Left hindlimb (tissue), 1 donor: ENCODE measurements at regions not wholly inside any gene's neighbourhood (a gene's known extent, or its start where the extent isn't known, plus 50 kb on each side); places are given as distances from the start of the nearest gene placed in this dataset.

Source experiments
- DNase-seq: peaks from one replicate; pipeline ENCODE4 v3.0.0-alpha.2; 2018

- DNase-seq: no peak
Measured at GRCh38 chr12:58602736-58603135, 317.6 kb downstream of the LRIG3 start.

GRCh38 chr12:58607805-58608204, 312.5 kb downstream of the LRIG3 start:
- no peak for DNase-seq

GRCh38 chr12:58608711-58609110, 311.6 kb downstream of the LRIG3 start:
- no peak for DNase-seq

- DNase-seq: no peak
Measured at GRCh38 chr12:58615047-58615446, 305.3 kb downstream of the LRIG3 start.

- DNase-seq: no peak
Measured at GRCh38 chr12:58615576-58615975, 304.7 kb downstream of the LRIG3 start.

- DNase-seq: no peak
Measured at GRCh38 chr12:58616618-58617017, 303.7 kb downstream of the LRIG3 start.

- DNase-seq: no peak
Measured at GRCh38 chr12:58621126-58621525, 299.2 kb downstream of the LRIG3 start.

- DNase-seq: no peak
Measured at GRCh38 chr12:58629376-58629775, 290.9 kb downstream of the LRIG3 start.

GRCh38 chr12:58633479-58633878, 286.8 kb downstream of the LRIG3 start:
- no peak for DNase-seq

- no peak for DNase-seq
Measured at GRCh38 chr12:58639318-58639934, 280.9 kb downstream of the LRIG3 start.

- no peak for DNase-seq
Measured at GRCh38 chr12:58640314-58640713, 280.0 kb downstream of the LRIG3 start.

GRCh38 chr12:58645946-58646345, 274.4 kb downstream of the LRIG3 start:
- no peak for DNase-seq

- DNase-seq: no peak
Measured at GRCh38 chr12:58647495-58647894, 272.8 kb downstream of the LRIG3 start.

- DNase-seq: no peak
Measured at GRCh38 chr12:58648176-58648575, 272.1 kb downstream of the LRIG3 start.

GRCh38 chr12:58651850-58652249, 268.5 kb downstream of the LRIG3 start:
- no peak for DNase-seq

GRCh38 chr12:58654021-58654420, 266.3 kb downstream of the LRIG3 start:
- no peak for DNase-seq

GRCh38 chr12:58655375-58655774, 264.9 kb downstream of the LRIG3 start:
- DNase-seq: no peak

- no peak for DNase-seq
Measured at GRCh38 chr12:58656254-58657009, 263.9 kb downstream of the LRIG3 start.

- DNase-seq: no peak
Measured at GRCh38 chr12:58657190-58657589, 263.1 kb downstream of the LRIG3 start.

- DNase-seq: no peak
Measured at GRCh38 chr12:58665375-58665774, 254.9 kb downstream of the LRIG3 start.

GRCh38 chr12:58668233-58668632, 252.1 kb downstream of the LRIG3 start:
- no peak for DNase-seq

- no peak for DNase-seq
Measured at GRCh38 chr12:58668871-58669270, 251.4 kb downstream of the LRIG3 start.

- no peak for DNase-seq
Measured at GRCh38 chr12:58670623-58671022, 249.7 kb downstream of the LRIG3 start.

GRCh38 chr12:58671196-58671595, 249.1 kb downstream of the LRIG3 start:
- DNase-seq: no peak

GRCh38 chr12:58673021-58673420, 247.3 kb downstream of the LRIG3 start:
- no peak for DNase-seq
